Stimulated activated CD4-positive, alpha-beta T cell treated with anti-CD3 and anti-CD28 coated beads, Interleukin-12 subunit alpha, Interleukin-12 subunit beta, amount 100 ng/mL, for 4 hours (primary cell): ENCODE measurements at regions not wholly inside any gene's neighbourhood (a gene's known extent, or its start where the extent isn't known, plus 50 kb on each side); places are given as distances from the start of the nearest gene placed in this dataset.

Source experiments
- DNase-seq: peaks from one replicate; pipeline ENCODE4 v3.0.0-alpha.2; 2020

GRCh38 chr13:30151388-30151787 lies 156.0 kb downstream of the KATNAL1 start:
- DNase-seq = no peak

DNA sequence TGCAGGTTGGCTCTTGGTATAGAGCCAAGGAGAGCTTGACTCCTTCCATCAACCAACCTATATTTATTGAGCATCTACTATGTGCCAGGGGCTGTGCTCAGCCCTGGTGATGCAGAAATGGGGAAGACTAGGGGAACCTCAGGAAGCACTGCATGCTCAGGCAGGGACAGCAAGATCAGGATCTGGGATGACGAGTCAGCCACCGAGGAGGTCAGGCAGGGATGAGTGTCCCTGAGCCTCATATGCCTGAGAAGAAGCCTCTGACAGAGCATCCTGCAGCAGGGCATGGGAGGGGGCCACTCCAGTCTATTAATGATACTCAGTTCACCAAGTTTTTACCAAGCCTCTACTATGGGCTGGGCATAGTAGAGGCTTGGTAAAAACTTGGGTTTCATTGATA lies 158.1 kb downstream of the KATNAL1 start:
- no peak for DNase-seq

GRCh38 chr13:30148786-30149185 lies 158.6 kb downstream of the KATNAL1 start:
- no peak for DNase-seq

DNA sequence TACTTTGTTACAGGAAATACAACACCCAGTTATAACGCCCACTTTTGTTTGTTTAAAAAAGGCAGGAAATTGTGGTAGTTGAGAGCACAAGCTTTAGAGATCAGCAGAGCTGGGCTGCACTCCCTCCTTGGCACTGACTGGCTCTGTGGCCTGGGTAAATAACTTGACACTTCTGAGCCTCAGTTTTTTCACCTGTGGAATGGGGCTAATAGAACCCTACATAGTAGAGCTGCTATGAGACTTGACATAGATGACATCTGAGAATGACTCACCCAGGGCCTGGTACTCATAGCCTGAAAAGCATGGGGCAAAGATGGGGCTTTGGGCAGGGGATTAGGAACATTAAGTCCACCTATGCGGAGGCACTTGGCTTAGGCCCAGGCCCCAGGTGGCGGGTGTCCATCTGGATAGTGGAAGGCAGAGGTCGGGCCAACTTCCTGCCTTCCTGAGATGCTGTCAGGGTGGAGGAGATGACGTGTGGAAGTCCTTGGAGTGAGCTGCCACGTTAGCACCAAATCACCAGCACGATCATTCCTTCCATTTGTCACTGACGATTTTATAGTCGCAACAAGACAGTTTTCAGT lies 159.1 kb downstream of the KATNAL1 start:
- DNase-seq = no peak

DNA sequence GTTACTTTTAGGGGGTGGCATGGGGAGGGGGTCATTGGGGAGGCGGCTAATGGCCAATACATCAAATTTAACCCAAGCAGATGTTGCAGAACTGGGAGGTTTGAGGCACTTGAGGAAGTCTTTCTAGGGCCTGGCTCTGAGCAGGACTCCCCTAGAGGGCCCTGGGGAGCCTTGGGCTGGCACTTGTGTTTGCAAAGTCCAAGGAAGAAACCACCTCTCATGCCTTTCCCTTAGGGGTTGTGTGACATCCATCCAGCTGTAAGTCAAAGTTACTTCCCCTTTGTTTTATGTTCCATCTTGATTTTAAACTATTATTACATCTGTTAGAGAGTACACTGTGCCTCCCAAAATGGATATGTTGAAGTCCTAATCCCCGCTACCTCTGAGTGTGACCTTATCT lies 159.9 kb downstream of the KATNAL1 start:
- no peak for DNase-seq

- DNase-seq = no peak
These were observed 160.3 kb downstream of the KATNAL1 start for GRCh38 chr13:30147015-30147414.

GRCh38 chr13:30145709-30146367 lies 161.5 kb downstream of the KATNAL1 start:
- no peak for DNase-seq

GRCh38 chr13:30143666-30144400 lies 163.5 kb downstream of the KATNAL1 start:
- no peak for DNase-seq

- DNase-seq = no peak
These were observed 164.7 kb downstream of the KATNAL1 start for GRCh38 chr13:30142486-30143211.

DNA sequence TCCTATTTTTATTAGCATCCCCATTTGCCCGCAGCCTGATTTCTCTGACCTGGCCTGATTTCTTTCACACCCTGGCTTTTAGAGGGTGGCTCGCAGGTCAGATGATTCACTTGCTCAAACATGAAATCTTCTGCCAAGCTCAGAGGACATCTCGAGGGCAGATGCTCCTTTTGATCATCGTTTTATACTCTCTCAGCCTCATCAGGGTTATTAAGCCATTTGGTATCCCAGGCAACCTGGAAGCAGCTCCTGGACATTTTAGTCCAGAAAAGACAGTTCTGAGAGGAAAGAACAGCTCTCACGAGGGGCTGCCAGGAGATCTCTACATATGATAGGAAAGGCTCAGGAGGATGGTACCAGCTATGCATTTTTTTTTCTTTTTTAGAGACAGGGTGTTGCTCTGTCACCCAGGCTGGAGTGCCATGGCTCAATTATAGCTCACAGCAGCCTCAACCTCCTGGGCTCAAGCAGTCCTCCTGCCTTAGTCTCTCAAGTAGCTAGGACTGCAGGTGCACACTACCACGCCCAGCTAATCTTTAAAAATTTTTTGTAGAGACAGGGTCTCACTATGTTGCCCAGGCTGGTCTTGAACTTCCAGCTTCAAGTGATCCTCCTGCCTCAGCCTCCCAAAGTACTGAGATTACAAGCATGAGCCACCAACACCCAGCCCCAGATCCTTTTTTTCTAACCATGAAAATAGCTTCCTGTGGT lies 165.4 kb downstream of the KATNAL1 start:
- no peak for DNase-seq

- DNase-seq = no peak
These were observed 166.4 kb downstream of the KATNAL1 start for GRCh38 chr13:30140973-30141372.

- no peak for DNase-seq
These were observed 168.8 kb downstream of the KATNAL1 start for GRCh38 chr13:30138511-30138910.

- no peak for DNase-seq
These were observed 171.5 kb downstream of the KATNAL1 start for GRCh38 chr13:30135868-30136267.

DNA sequence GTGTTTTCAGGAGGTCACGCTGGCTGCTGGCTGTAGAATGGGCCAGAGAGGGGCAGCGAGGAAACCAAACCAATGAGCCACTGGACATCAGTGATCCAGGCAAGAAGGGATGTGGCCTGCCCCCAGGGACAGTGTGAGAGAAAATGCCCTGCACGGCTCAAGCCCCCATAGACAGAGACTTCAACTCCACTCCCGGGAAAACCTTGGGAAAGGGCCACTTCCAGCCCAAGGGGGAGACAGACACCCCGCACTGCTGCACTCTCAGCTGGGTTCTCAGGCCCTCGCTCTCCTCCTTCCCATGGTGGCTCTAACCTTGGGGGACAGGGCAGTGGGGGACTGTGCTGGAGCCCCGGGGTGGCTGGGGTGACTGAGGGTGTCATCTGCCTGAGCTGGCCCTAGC lies 172.0 kb downstream of the KATNAL1 start:
- DNase-seq = no peak

GRCh38 chr13:30134578-30134977 lies 172.8 kb downstream of the KATNAL1 start:
- DNase-seq = no peak

GRCh38 chr13:30133996-30134395 lies 173.4 kb downstream of the KATNAL1 start:
- no peak for DNase-seq

DNA sequence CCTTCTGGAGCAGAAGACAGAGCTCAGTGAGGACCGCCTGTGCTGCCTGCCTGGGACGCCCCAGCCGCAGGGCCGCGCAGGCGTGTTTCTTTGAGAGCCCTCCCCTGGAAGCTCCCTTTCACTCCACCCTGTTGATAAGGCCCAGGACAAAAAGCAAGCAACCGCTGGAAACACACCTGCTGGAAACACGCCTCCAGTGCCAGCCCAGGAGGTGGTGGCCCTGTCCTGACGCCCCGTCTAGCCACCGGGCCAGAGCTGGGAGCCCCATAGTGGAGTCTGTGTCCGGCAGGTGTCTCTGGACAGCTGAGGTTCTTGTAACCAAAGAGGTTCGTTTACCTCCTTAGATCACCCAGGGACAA lies 173.8 kb downstream of the KATNAL1 start:
- DNase-seq = no peak

DNA sequence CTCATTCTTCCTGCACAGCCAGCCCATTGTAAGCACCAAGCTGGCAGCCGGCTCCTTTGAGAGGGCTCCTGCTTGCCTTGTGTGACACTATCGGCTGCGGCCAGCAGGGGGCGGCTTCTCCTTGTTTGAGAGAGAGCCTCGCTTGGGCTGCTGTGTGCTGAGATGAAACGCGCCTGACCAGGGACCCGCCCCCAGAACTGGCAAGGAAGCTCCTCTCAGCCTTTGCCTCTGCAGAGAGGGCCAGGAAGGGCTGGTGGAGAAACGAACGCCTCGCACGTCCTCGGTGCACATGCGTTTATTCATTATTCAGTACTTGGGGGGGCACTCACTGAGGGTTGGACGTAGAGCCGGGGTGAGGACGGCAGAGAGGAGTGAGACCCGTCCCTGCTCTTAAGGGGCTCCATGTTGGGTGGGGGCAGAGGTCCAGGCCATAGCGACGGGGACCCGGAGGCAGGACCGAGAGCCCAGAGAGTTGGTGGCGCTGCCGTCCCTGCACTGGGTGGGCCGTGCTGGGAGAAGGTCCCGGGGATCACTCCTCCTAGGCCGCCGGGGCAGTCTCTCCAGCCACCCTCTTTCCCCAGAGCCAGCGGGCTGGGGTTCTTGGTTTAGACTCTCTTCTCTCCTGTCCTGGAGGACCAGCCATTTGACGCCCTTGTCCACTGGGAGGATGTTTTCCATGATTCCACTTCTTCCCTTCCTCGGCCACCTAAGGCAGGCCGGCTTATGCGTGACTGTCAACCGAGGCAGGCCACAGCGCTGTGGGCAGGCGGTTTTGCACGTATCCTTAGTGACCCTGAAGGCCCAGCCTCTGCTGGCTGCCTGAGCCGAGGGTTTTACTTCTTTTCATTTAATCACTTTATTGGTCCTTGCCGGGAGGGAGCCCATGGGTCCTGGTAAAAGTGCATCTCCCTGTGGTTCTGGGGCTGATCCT lies 174.5 kb downstream of the KATNAL1 start:
- peak; percentile 98 for DNase-seq

- no peak for DNase-seq
These were observed 177.9 kb downstream of the KATNAL1 start for GRCh38 chr13:30129411-30129810.

- no peak for DNase-seq
These were observed 178.8 kb downstream of the KATNAL1 start for GRCh38 chr13:30128591-30128990.

GRCh38 chr13:30128095-30128494 lies 179.3 kb downstream of the KATNAL1 start:
- DNase-seq = no peak

DNA sequence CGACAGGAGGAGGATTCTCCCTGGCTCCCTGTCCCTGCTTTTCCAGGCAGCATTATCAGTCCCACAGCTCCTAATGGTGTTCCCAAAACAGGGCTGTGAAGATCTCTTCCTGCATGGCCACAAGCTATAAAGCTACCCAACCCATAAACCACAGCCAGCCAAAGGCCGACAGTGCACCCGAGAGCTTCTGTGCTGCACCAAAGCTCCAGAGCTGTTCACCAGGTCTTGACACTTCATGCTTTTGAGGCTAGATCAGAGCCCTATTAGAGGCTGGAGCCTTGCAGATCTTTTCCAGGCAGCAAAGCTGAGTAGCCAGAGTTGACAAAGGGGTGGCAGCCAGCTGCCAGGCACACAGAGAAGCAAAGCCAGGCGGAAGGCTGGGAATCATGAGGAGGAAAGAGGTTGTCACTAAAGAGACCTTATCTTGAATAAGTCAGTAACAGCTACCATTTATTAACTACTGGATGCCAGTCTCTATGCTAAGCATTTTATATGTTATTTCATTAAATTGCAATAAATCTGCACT lies 180.4 kb downstream of the KATNAL1 start:
- DNase-seq = no peak
